GM20000 (cell line): ENCODE measurements at regions not wholly inside any gene's neighbourhood (a gene's known extent, or its start where the extent isn't known, plus 50 kb on each side); places are given as distances from the start of the nearest gene placed in this dataset.
"Not testable (repeated sequence)": the region's sequence is repeated elsewhere in the genome, so short reads cannot be mapped to it uniquely, and the experiment has no call there.

ENCODE experiments used
- DNase-seq: peaks from one replicate; pipeline ENCODE4 v3.0.0; 2012; ENCODE audit warnings: low spot score

- not testable (repeated sequence) for DNase-seq
These were observed 1507.7 kb upstream of the TPTE start for GRCh38 chr21:9013502-9014242.

GRCh38 chr21:9014243-9014734, 1507.1 kb upstream of the TPTE start:
- not testable (repeated sequence) for DNase-seq

GRCh38 chr21:9015483-9016197, 1505.7 kb upstream of the TPTE start:
- not testable (repeated sequence) for DNase-seq

GRCh38 chr21:9017206-9017605, 1504.2 kb upstream of the TPTE start:
- DNase-seq: not testable (repeated sequence)

DNA sequence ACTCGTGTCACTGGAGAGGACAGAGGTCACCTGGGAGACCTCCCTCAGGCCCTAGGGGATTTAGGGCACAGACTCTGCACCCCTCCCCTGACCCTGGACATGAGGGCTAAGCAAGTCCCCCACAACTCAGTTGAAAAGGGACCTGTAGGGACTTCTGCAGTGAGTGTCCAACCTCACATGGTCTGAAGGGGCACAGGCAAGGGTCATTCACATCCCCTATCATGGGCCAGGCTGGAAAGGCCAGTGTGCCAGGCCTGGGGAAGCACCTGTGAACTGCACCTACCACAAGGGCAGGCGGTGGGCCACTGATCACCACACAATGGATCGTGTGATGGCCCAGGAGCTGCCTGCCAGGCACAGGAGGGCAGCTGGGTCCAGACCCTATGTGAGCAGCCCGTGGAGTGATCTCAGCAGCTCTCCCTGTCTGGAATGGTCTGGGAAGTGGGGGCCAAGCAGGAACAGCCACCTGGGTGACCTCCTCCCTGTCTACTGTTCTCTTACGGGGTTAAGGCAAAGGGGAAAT, 1502.6 kb upstream of the TPTE start:
- not testable (repeated sequence) for DNase-seq

- not testable (repeated sequence) for DNase-seq
These were observed 1497.2 kb upstream of the TPTE start for GRCh38 chr21:9024006-9024767.

DNA sequence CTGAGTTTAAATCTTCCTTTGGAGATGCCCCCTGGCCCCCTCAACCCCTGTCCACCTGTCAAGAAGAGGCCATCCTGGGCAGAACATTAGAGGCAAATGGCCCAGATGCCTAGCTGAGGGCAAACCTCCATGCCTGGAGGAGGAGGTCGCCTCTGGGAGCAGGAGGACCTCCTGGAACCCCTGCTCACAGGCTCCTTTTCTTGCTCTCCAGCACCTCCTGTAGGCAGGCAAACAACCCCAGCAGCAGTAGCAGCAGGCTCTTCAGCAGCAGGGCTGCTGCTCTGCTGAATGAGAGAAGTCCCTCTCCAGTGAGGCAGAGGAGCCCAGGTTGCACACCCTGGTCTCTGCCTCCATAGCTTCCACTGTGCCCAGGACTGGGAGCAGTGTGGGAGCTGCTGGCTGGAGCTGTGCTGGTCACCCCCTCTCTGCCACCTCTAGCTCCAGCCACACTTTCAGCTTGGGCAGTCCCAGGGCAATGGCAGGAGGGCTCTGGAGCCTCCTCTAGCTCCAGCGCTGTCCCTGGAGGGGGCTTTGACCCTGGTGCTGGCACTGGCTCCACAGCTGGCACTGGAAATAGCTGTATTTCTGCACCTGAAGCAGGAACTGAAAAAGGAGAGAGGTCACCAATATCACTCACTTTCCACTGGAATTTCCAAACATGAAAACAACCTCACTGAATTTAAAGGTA, 1494.5 kb upstream of the TPTE start:
- not testable (repeated sequence) for DNase-seq

DNA sequence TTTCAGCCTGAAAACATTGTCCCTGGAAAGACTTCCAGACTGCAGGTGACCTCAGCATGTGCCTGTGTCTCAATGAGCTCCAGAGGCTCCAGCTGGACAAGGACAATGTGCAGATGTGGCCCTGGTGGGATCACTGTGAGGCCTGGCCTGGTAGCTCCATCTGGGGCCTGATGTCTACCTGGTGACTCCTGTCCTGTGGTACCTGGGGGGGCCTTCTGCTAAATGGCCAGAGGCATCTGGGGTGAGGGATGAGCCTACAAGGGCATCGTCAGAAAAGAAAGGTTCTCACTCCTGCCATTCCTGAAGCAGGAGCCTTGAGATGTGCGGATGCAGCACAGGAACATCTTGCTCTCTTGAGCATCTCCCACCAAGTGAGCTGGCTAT, 1494.0 kb upstream of the TPTE start:
- DNase-seq: not testable (repeated sequence)

- DNase-seq: not testable (repeated sequence)
These were observed 1492.6 kb upstream of the TPTE start for GRCh38 chr21:9028624-9029431.

DNA sequence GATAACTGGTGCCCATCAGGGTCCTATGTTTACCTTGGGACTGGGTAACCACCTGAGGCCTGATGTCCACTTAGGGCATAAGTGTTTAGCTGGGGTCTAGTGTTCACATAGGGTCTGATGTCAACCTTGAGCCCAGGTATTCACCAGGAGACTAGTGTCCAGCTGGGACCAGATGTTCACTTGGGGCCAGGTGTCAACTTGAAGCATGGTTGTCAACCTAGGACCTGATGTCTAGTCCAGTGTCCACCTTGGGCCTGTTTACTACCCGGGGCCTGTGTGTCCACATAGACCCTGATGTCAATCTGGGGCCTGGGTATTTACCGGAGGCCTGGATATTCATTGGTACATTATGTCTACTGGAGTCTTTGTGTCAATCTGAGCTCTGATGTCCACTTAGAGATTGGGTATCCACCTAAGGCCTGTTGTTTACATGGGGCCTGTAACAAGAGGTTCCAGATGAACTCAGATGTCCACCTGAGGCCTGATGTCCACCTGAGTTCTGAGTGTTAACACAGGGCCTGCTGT, 1491.2 kb upstream of the TPTE start:
- DNase-seq: not testable (repeated sequence)

GRCh38 chr21:9031482-9032374, 1489.7 kb upstream of the TPTE start:
- DNase-seq: not testable (repeated sequence)

DNA sequence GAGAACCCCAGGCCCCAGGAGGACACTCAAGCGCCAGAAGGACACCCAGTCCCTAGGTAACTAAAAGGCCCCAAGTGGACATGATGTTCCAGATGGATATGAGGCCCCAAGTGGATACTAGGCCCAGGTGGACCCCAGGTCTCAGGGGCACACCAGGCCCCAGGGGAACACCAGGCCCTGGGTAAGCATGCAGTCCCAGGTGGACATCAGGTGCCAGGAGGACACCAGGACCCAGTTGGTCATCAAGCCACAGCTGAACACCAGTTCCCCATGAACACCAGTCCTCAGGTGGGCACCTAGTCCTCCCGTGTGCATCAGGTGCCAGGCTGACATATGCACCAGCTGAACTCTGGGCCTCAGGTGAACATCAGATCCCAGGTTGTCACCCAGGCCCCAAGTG, 1488.8 kb upstream of the TPTE start:
- not testable (repeated sequence) for DNase-seq

GRCh38 chr21:9033295-9033694, 1488.1 kb upstream of the TPTE start:
- not testable (repeated sequence) for DNase-seq

- not testable (repeated sequence) for DNase-seq
These were observed 1486.7 kb upstream of the TPTE start for GRCh38 chr21:9034491-9035200.

DNA sequence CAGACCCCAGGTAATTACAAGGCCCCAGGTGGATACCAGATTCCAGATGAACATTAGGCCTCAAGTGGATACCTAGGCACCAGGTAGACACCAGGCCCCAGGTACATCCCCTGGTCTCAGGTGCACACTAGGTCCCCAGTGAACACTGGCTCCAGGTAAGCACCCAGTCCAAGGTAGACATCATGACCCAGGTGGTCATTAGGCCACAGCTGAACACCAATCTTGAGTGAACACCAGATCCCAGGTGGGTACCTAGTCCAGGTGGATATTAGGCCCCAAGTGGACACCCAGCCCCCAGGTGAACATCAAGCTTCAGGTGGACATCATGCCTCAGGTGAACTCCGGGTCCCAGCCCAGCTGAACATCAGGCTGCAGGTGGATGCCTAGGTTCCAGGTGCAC, 1486.2 kb upstream of the TPTE start:
- DNase-seq: not testable (repeated sequence)

DNA sequence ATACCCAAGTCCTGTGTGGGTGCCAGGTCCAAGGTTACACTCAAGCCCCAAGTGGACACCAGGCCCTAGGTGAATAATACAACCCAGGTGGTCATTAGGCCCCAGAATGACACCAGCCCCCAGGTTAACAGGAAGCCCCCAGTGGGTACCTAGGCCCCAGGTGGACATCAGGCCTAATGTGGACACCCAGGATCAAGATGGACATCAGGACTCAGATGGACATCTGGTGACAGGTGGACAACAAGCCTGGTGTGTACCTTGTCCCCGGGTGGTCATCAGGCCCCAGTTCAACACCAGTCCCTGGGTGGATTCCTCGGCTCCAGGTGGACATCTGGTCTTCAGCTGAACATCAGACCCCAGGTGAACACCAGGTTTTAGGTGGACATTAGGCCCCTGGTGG, 1485.4 kb upstream of the TPTE start:
- DNase-seq: not testable (repeated sequence)

DNA sequence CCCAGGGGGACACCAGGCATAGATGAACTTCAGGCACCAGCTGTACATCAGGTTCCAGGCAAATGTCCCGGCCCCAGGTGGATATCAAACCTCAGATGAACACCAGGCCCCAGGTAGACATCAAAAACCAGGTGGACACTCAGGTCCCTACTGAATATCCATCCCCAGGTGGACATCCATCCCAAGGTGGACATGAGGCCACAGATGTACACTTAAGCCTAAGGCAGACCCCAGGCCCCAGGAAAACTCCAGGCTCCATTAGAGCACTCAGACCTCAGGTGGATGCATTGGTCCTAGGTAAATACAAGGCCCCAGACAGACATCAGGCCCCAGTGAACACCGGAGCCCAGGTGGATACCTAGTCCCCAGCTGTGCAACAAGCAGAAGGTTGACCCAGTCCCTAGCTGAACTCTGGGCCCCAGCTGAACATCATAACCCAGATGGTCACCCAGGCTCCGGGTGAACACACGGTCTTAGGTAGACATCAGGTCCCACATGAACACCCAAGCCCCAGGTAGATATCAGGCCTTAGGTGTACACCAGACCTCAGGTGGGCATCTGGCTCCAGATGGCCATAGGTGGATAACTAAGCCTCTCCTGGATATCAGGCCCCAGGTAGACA, 1484.3 kb upstream of the TPTE start:
- DNase-seq: not testable (repeated sequence)
